NCI-H2171 (cell line): ENCODE measurements at regions not wholly inside any gene's neighbourhood (a gene's known extent, or its start where the extent isn't known, plus 50 kb on each side); places are given as distances from the start of the nearest gene placed in this dataset.
"Not testable (repeated sequence)": the region's sequence is repeated elsewhere in the genome, so short reads cannot be mapped to it uniquely, and the experiment has no call there.

Source experiments
- DNase-seq: peaks from one replicate; lab custom pipeline; 2025; lab: John Stamatoyannopoulos, UW

DNA sequence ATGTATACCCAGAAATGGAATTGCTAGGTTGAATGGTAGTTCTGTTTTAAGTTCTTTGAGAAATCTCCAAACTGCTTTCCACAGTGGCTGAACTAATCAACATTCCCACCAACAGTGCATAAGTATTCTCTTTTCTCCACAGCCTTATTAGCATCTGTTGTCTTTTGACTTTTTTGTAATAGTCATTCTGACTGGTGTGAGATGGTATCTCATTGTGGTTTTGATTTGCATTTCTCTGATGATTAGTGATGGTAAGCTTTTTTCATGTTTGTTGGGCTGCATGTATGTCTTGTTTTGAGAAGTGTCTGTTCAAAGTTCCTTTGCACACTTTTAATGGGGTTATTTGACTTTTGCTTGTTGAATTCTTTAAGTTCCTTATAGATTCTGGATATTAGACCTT is 52.4 kb upstream of the EHHADH start:
- DNase-seq, result not testable (repeated sequence)

DNA sequence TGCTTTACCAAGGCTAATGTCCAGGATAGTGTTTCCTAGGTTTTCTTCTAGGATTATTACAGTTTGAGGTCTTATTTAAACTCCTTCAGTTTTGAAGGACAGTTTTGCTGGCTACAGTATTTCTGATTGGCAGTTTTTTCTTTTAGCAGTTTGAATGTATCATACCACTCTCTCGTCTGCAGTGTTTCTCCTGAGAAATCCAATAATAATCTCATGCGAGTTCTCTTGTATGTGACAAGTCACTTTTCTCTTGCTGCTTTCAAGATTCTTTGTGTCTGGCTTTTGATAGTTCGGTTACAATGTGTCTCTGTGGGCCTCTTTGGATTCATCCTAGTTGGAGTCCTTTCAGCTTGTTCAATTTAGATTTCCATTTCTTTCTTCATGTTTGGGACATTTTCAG is 53.0 kb upstream of the EHHADH start:
- no peak for DNase-seq

DNA sequence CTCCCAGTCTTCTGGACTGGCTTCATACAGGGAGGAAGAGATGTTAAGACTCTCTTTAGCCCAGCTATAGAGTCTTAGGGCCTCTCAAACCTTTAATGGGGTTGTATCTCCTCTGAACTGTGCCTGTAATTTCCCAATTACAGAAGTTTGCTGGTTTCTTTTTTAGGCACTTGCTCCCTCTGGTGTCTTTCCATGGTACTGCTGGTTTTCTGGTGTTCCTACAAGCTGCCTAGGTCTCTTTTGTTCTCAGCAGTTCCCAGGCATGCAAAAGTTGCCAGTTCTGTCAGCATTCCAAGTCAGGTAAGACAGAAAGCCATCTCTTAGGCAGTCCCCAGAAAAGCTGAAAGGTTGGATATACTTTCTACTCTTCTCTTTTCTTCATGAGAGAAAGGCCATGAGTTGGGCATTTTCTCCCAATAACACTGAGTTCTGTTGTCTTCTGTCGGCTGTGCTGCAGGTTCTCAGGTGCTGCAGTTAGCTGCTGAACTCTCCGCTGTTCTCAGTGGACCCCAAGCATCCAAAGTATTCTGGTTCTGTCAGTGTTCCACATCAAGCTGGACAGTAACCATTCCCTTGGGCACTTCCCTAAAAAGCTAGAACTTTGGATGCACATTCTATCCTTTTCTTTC is 54.4 kb upstream of the EHHADH start:
- DNase-seq, result peak; percentile 19

DNA sequence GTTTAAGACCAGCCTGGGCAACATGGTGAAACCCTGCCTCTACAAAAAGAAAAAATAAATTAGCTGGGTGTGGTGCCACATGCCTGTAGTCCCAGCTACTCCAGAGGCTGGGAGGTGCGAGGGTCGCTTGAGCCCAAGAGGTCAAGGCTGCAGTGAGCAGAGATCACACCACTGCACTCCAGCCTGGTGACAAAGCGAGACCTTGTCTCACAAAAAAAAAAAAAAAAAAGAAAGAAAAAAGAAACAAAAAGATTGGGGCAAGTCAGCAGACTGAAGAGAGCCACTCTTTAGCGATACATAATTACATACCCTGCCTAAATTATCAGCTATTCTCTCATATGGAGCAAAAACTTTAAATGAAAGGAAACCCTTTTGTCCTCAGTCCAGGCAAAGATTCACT is 53.6 kb upstream of the MAP3K13 start:
- DNase-seq, result no peak

DNA sequence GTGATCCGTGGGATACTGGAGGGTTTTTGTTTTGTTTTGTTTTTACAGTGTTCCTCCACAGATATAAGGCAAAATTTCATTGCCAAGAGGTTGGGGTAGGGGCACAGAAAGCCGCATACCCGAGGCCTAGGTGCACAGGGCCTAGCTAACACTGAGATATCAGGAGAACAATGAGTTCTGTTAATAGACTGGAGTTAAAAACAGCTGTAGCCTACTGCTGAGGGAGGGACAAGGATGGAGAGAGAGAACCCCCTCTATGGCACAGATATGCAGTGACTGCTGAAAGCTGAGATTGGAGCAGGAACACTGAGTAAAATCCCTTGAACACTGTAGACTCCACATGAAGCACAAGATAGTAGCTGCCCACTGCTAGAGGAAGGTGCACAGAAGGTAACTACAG is 53.1 kb upstream of the MAP3K13 start:
- DNase-seq, result no peak

DNA sequence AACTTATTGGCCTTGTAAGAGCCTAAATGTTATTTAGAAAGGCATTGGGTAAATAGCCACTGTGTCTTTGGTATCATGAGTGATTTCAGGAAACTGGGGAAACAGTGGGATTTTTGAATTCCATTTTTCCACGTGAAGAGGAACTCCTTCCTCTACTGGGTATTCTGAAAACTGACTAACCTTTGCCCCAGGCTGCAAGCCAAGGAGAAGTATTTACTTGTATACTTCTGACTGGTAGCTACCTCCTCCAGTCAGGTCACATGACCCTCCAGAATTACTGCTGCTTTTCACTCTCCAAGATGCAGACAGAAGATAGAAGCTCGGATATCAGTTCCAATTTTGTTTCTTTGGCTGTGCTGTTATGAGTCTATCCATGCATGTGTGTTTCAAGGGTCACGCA is 50.9 kb upstream of the MAP3K13 start:
- no peak for DNase-seq
